ENCODE measurements at regions not wholly inside any gene's neighbourhood (a gene's known extent, or its start where the extent isn't known, plus 50 kb on each side); places are given as distances from the start of the nearest gene placed in this dataset.

DNA sequence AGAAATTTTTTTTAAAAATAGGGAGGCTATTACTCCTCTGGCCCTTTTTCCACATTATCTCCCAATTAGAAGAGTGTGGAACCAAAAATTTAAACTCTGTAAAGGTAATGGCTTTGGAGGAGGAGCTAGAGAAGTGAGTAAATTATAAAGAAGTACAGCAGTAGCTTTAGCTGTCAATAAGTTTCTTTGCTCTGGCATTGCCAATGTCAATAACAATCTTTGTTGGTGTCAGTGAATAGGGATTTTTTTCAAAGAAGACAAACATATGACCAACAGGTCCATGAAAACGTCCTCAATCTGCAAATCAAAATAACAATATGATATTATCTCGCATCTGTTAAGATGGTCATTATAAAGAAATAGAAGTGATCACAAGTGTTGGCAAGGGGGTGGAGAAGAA is 227.1 kb upstream of the MBL2 start:
- no peak for DNase-seq (ENCODE audit: low read depth)
- no peak for FAIRE-seq
- no peaks in the 10 kb centered on the region for H3K27me3 ChIP-seq (ENCODE audit: control insufficient read depth, insufficient read depth, low read length)
- H3K4me3 ChIP-seq (ENCODE audit: low read depth, low read length): no peak overlapping the region
- TF ChIP-seq, protein P1, sequence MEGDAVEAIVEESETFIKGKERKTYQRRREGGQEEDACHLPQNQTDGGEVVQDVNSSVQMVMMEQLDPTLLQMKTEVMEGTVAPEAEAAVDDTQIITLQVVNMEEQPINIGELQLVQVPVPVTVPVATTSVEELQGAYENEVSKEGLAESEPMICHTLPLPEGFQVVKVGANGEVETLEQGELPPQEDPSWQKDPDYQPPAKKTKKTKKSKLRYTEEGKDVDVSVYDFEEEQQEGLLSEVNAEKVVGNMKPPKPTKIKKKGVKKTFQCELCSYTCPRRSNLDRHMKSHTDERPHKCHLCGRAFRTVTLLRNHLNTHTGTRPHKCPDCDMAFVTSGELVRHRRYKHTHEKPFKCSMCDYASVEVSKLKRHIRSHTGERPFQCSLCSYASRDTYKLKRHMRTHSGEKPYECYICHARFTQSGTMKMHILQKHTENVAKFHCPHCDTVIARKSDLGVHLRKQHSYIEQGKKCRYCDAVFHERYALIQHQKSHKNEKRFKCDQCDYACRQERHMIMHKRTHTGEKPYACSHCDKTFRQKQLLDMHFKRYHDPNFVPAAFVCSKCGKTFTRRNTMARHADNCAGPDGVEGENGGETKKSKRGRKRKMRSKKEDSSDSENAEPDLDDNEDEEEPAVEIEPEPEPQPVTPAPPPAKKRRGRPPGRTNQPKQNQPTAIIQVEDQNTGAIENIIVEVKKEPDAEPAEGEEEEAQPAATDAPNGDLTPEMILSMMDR (IDR thresholded peaks at IDR 0.05; ENCODE audit: insufficient read depth, low read length, severe bottlenecking): no peak
- no peaks in the 10 kb centered on the region for H3K36me3 ChIP-seq (ENCODE audit: control insufficient read depth, insufficient read depth, low read length)

DNA sequence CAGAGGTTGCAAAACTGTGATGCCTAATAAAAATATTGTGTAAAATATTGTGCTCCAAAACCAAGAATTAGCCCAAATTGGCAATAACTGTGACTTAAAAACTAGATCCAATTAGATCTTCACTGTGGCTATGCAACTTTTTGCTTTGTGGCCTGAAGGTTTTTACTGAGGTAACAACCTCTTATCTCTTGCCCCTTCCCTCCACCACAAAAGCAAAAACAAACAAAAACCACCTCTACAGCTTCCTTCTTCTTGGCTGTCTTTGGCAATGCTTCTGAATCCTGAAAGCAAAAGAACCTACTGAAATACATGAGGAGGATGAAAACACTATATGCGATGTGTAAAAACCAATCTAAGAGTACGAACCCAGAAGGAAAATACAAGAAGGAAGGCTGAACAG is 226.7 kb upstream of the MBL2 start:
- Histone ChIP-seq H3K4me3 (ENCODE audit: low read depth, low read length) (no peak overlapping the region), H3K36me3 (ENCODE audit: control insufficient read depth, insufficient read depth, low read length) (no peaks in the 10 kb centered on the region), H3K27me3 (ENCODE audit: control insufficient read depth, insufficient read depth, low read length) (no peaks in the 10 kb centered on the region)
- DNase-seq (ENCODE audit: low read depth): no peak
- FAIRE-seq: no peak
- TF ChIP-seq, protein P1 (IDR thresholded peaks at IDR 0.05; ENCODE audit: insufficient read depth, low read length, severe bottlenecking): no peak

DNA sequence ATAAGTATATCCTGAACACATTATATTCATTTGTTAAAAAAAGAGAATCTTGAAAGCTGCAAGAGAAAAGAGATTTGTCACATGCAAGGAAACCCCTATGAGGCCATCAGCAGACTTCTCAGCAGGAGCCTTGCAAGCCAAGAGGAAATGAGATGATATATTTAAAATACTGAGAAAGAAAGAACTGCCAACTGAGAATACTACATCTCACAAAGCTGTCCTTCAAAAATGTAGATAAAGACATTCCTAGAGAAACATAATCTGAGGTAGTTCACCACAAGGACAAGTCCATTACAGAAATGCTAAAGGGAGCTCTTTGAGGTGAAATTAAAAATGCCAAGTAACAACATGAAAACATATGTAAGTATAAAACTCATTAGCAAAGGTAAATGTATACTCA is 224.4 kb upstream of the MBL2 start:
- FAIRE-seq (no peak), DNase-seq (ENCODE audit: low read depth) (no peak)
- Histone ChIP-seq H3K27me3 (ENCODE audit: control insufficient read depth, insufficient read depth, low read length) (no peaks in the 10 kb centered on the region), H3K4me3 (ENCODE audit: low read depth, low read length) (no peak overlapping the region), H3K36me3 (ENCODE audit: control insufficient read depth, insufficient read depth, low read length) (no peaks in the 10 kb centered on the region)
- TF ChIP-seq, protein P1 (IDR thresholded peaks at IDR 0.05; ENCODE audit: insufficient read depth, low read length, severe bottlenecking): no peak

DNA sequence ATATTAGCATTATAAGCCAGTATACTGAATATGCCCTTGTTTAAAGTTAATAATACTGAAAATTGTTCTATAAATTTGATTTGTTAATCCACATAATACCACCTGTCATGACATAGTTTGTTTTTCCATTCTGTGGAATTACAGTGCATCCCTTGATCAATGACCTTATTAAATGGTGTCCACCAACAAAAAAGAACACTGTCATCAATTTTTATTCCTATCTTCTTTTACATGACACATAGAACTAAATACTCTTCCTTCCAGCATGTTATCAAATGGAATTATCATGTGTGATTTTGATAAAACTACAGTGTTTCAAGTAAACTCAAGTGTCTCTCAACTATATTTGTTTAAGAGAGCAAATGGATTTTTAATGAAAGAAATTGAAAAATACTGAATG is 221.8 kb upstream of the MBL2 start:
- H3K36me3 ChIP-seq (ENCODE audit: control insufficient read depth, insufficient read depth, low read length): no peaks in the 10 kb centered on the region
- no peak overlapping the region for H3K4me3 ChIP-seq (ENCODE audit: low read depth, low read length)
- no peak for FAIRE-seq
- no peak for DNase-seq (ENCODE audit: low read depth)
- TF ChIP-seq, protein P1 (IDR thresholded peaks at IDR 0.05; ENCODE audit: insufficient read depth, low read length, severe bottlenecking): no peak
- no peaks in the 10 kb centered on the region for H3K27me3 ChIP-seq (ENCODE audit: control insufficient read depth, insufficient read depth, low read length)

DNA sequence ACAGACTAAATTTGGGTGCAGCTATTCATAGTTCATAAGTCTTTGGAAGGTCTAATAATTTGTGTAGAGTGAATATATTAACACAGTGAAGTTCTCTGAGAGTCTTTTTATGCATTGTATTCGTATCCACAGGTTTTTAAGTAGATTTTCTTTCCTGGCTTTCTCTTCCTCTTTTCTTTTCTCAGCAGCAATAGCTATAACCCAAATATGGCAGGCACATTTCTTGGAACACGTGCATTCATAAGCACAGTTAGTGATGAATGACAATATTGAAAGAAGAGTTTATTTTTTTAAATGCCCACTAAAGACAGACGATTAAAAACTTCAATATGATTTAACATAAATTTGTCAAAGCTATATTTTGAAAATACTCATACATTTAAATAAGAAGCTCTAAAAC is 220.5 kb upstream of the MBL2 start:
- Histone ChIP-seq H3K27me3 (ENCODE audit: control insufficient read depth, insufficient read depth, low read length) (no peaks in the 10 kb centered on the region), H3K36me3 (ENCODE audit: control insufficient read depth, insufficient read depth, low read length) (no peaks in the 10 kb centered on the region), H3K4me3 (ENCODE audit: low read depth, low read length) (no peak overlapping the region)
- FAIRE-seq (no peak), DNase-seq (ENCODE audit: low read depth) (no peak)
- TF ChIP-seq, protein P1 (IDR thresholded peaks at IDR 0.05; ENCODE audit: insufficient read depth, low read length, severe bottlenecking): no peak

DNA sequence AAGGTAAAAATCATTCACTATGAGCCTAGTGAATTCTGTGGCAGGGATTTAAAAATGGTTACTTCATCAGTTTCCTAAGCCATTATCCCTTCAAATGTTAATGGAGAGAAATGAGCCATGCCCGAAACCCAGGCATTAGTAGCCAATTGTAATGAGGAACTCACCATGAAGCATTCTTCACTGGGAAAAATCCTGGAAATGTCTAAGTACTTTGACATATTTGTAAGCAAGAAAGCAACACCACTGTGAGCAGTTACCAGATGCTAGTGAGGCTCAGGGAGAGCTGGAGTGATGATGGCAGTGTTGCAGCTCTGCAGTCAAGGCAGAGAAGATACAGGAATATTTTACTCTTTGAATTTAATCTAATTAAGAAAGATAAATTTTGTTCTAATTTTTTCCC is 220.0 kb upstream of the MBL2 start:
- H3K4me3 ChIP-seq (ENCODE audit: low read depth, low read length): no peak overlapping the region
- TF ChIP-seq, protein P1 (IDR thresholded peaks at IDR 0.05; ENCODE audit: insufficient read depth, low read length, severe bottlenecking): no peak
- no peak for FAIRE-seq
- no peak for DNase-seq (ENCODE audit: low read depth)
- no peaks in the 10 kb centered on the region for H3K27me3 ChIP-seq (ENCODE audit: control insufficient read depth, insufficient read depth, low read length)
- no peaks in the 10 kb centered on the region for H3K36me3 ChIP-seq (ENCODE audit: control insufficient read depth, insufficient read depth, low read length)
